C4-2B (cell line): ENCODE measurements at regions not wholly inside any gene's neighbourhood (a gene's known extent, or its start where the extent isn't known, plus 50 kb on each side); places are given as distances from the start of the nearest gene placed in this dataset.

Source experiments
- ZFX ChIP-seq: fragments of 450-650 bp; IDR thresholded peaks from 2 replicates; pipeline ENCODE4 v1.6.1; 2017
- TF ChIP-seq, protein P1 (sequence below): fragments of 450-650 bp; conservative IDR thresholded peaks from 2 replicates; pipeline ENCODE4 v1.5.1; 2017; ENCODE audit warnings: mild to moderate bottlenecking

DNA sequence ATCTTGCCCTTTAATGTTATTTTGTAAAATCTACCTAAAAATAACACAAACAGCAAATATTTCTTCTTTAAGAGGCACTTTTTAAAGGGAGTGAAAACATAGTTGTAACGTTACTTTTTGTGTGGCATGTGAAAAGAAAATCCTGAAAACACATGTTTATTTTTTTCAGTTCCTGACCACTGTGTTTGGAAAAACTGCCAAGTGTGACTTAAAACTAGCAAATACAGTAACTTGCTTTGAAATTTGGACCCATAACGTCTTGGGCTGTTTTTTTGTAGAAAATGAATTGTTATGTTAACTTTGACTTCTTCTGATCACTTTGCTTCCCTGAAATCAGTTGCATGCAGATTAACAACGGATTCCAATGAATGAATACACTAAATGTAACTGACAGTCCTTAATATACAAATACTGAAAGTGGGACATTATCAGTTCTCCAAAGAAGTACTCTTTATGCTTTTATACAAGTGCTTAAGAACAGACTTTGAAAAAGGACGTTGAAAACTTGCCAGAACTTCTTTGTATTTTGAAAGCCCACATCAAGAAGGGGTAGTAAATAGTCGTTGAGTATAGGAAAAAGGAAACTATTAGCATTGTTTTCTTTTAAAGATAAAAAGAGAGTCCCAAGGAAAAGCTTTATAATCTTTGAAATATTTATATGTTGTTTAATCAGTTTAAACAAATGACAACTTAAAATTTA is 96.1 kb upstream of the ZEB2 start:
- TF ChIP-seq, protein P1, sequence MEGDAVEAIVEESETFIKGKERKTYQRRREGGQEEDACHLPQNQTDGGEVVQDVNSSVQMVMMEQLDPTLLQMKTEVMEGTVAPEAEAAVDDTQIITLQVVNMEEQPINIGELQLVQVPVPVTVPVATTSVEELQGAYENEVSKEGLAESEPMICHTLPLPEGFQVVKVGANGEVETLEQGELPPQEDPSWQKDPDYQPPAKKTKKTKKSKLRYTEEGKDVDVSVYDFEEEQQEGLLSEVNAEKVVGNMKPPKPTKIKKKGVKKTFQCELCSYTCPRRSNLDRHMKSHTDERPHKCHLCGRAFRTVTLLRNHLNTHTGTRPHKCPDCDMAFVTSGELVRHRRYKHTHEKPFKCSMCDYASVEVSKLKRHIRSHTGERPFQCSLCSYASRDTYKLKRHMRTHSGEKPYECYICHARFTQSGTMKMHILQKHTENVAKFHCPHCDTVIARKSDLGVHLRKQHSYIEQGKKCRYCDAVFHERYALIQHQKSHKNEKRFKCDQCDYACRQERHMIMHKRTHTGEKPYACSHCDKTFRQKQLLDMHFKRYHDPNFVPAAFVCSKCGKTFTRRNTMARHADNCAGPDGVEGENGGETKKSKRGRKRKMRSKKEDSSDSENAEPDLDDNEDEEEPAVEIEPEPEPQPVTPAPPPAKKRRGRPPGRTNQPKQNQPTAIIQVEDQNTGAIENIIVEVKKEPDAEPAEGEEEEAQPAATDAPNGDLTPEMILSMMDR: no peak
- no peak for TF ChIP-seq ZFX
